Activated CD4-positive, alpha-beta T cell treated with anti-CD3 and anti-CD28 coated beads, Interleukin-2, Interleukin-4, amounts not matched to agents 100 ng/mL and 50 ng/mL, durations not matched to agents 16 hours and 8 hours (primary cell): ENCODE measurements at regions not wholly inside any gene's neighbourhood (a gene's known extent, or its start where the extent isn't known, plus 50 kb on each side); places are given as distances from the start of the nearest gene placed in this dataset.

Experiments
- DNase-seq: peaks from one replicate; pipeline ENCODE4 v3.0.0-alpha.2; 2020; ENCODE audit warnings: low spot score

- no peak for DNase-seq
Observed at GRCh38 chr16:85457366-85457765, 155.8 kb upstream of the GSE1 start.

- no peak for DNase-seq
Observed at GRCh38 chr16:85458968-85459367, 154.2 kb upstream of the GSE1 start.

- DNase-seq = no peak
Observed at GRCh38 chr16:85459529-85460251, 153.4 kb upstream of the GSE1 start.

- no peak for DNase-seq
Observed at GRCh38 chr16:85460252-85461021, 152.7 kb upstream of the GSE1 start.

- DNase-seq = no peak
Observed at GRCh38 chr16:85461022-85461813, 151.9 kb upstream of the GSE1 start.

- no peak for DNase-seq
Observed at GRCh38 chr16:85461814-85462713, 151.1 kb upstream of the GSE1 start.

GRCh38 chr16:85462714-85463611, 150.2 kb upstream of the GSE1 start:
- DNase-seq = no peak

- no peak for DNase-seq
Observed at GRCh38 chr16:85463672-85464382, 149.3 kb upstream of the GSE1 start.

GRCh38 chr16:85464383-85465305, 148.5 kb upstream of the GSE1 start:
- DNase-seq = no peak

GRCh38 chr16:85465328-85466303, 147.5 kb upstream of the GSE1 start:
- no peak for DNase-seq

- no peak for DNase-seq
Observed at GRCh38 chr16:85466304-85466700, 146.8 kb upstream of the GSE1 start.

GRCh38 chr16:85466989-85467388, 146.1 kb upstream of the GSE1 start:
- no peak for DNase-seq

GRCh38 chr16:85469929-85470590, 143.1 kb upstream of the GSE1 start:
- no peak for DNase-seq

GRCh38 chr16:85470873-85471272, 142.2 kb upstream of the GSE1 start:
- DNase-seq = no peak

GRCh38 chr16:85471469-85472431, 141.4 kb upstream of the GSE1 start:
- no peak for DNase-seq

- DNase-seq = no peak
Observed at GRCh38 chr16:85472514-85472913, 140.6 kb upstream of the GSE1 start.
